ENCODE measurements at regions not wholly inside any gene's neighbourhood (a gene's known extent, or its start where the extent isn't known, plus 50 kb on each side); places are given as distances from the start of the nearest gene placed in this dataset.

DNA sequence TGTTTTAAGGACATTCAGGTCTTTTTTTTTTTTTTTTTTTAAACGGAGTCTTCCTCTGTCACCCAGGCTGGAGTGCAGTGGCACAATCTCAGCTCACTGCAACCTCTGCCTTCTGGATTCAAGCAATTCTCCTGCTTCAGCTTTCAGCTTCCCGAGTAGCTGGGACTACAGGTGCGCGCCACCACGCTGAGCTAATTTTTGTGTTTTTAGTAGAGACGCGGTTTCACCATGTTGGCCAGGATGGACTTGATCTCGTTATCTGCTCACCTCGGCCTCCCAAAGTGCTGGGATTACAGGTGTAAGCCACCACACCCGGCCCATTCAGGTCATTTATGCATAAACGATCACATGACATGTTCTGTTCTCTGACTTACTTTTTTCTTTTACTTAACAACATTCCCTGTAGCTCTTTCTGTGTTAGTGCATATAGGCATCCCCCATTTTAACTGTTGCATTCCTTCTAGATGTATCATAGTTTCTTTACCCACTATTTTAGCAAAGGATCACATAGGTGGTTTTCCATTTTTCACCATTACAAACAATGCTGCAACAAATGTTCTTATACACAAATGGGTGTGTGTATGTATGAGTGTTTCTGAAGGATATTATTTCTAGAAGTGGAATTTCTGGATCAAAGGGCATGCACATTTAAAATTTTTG lies 74.2 kb downstream of the ARF6 start:
- TF ChIP-seq CTCF (IDR thresholded peaks at IDR 0.05): no peak
- no peak for TF ChIP-seq POLR2A (IDR thresholded peaks at IDR 0.05)
